AG09309 (cell line): ENCODE measurements at regions not wholly inside any gene's neighbourhood (a gene's known extent, or its start where the extent isn't known, plus 50 kb on each side); places are given as distances from the start of the nearest gene placed in this dataset.

Experiments
- DNase-seq: peaks from one replicate; pipeline ENCODE4 v3.0.0-alpha.2; 2010; ENCODE audit warnings: low read depth
- H3K4me3 ChIP-seq: 2 replicates; pipeline ENCODE4 v1.5.1; 2011; ENCODE audit warnings: mild to moderate bottlenecking, low read depth, low read length, moderate library complexity; ENCODE audit not compliant: control insufficient read depth
- TF ChIP-seq, protein P1 (sequence below): IDR thresholded peaks from 2 replicates; pipeline ENCODE4 v1.5.1; 2011; ENCODE audit warnings: mild to moderate bottlenecking, low read depth, low read length, inconsistent platforms; ENCODE audit not compliant: insufficient read depth, control insufficient read depth; ENCODE audit errors: missing control alignments

DNA sequence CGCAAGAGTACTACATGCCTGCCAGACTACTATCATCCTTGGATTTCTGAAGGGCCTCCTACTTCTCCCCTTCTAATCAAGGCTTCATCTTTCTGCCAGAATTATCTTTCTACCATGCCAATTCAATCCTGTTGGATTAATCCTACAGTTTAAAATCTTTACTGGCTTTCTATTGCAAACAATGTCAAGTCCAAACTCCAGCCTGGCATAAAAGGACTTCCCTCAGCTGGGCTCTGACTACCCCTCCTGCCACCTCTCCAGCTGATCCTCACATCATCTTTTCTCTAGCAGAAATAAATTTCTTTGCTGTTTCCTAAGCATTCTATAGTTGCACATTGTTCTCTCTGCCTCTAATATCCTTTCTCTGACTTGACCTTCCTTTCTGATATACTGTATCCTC, 119.7 kb upstream of the RAD23B start:
- no peak overlapping the region for H3K4me3 ChIP-seq
- TF ChIP-seq, protein P1, sequence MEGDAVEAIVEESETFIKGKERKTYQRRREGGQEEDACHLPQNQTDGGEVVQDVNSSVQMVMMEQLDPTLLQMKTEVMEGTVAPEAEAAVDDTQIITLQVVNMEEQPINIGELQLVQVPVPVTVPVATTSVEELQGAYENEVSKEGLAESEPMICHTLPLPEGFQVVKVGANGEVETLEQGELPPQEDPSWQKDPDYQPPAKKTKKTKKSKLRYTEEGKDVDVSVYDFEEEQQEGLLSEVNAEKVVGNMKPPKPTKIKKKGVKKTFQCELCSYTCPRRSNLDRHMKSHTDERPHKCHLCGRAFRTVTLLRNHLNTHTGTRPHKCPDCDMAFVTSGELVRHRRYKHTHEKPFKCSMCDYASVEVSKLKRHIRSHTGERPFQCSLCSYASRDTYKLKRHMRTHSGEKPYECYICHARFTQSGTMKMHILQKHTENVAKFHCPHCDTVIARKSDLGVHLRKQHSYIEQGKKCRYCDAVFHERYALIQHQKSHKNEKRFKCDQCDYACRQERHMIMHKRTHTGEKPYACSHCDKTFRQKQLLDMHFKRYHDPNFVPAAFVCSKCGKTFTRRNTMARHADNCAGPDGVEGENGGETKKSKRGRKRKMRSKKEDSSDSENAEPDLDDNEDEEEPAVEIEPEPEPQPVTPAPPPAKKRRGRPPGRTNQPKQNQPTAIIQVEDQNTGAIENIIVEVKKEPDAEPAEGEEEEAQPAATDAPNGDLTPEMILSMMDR = no peak
- DNase-seq = no peak

DNA sequence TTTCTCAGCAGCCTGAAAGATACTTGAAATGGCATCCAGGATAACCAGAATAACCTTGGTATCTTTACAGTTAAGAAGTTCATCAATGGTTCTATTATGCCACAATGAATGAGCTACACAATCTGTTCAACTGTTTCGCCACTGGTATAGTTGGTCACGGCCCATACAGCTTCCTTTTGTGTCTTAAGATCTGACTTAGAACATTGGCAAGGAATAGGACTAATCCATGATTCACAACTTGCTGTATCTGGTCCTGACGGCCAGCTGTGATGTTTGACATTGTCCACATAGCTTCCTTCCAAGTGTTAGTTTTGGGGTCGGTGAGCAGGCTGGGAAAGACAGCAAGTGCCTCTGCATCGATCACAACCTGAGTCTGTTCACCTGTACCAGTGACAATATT, 113.3 kb upstream of the RAD23B start:
- TF ChIP-seq, protein P1 = no peak
- no peak overlapping the region for H3K4me3 ChIP-seq
- DNase-seq = no peak

DNA sequence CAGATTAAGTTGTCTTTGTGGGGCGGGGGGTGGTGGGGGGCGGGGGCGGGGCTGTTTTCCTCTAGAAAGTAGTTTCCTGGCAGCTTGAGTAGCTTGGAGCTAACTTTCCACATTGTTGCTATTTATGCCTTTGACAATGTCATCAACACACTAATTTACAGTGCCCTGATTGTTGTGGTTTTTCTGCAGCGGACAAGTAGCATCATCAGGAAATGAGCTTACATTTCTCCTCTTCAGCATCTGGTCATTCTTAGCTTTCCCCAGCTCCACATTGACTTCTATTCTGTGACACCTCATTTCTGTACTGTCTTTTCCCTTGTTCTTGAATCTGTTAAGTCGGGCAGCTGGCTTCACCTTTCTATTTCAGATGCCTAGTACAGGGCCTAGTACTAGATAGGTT, 112.3 kb upstream of the RAD23B start:
- no peak for DNase-seq
- H3K4me3 ChIP-seq = no peak overlapping the region
- TF ChIP-seq, protein P1 = no peak

DNA sequence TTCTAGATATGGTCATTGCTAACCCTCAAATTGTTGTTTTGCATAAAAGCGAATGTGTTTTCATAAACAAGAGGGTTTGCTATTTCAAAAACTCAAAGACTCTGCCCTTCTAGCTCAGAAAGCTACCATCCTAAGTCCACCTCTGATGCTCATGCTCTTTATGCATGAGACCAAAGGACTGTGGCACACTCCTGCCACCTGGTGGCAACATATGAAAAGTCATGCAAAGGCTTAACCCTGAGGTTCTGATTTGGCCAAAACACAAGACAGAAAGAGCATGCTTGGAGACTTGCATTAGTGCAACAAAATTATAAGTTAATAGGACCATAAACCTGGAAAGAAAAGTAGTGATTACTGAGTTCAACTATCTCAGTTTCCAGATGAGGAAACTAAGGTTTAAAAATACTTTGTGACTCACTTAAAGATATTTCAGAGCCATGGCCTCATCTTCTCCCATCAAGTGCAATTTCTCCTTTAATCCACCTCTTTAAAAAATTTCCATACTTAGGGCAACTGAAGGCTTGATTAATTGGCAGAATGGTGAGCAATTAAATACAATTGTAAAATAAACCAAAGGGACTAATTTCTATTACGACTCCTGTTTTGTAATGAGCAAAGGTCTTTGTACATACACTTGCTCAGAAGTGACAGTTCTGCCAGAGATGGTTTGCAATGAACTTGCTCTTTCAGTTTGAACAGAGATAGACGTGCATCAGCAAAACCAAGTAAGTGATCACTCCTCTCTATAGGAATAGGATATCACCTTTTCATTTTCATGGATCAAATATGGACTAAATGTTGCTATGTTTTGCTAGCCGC, 110.7 kb upstream of the RAD23B start:
- peak; percentile 43 for DNase-seq

DNA sequence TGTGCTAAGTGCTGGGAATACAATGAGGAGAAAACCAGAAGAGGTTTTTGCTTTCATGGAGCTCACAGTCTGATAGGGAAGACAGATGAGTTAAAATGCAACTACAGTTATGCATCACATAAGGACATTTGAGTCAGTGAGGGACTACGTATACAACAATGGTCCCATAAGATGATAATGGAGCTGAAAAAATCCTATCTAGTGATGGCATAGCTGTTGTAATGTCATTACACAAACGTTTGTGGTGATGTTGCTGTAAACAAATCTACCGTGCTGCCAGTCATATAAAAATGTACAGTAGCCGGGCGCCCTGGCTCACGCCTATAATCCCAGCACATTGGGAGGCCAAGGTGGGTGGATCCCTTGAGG, 110.1 kb upstream of the RAD23B start:
- H3K4me3 ChIP-seq = no peak overlapping the region
- TF ChIP-seq, protein P1 = no peak
- no peak for DNase-seq

More for the DNA sequence above, 110.7 kb upstream of the RAD23B start:
- TF ChIP-seq, protein P1 = peak; percentile 84
- H3K4me3 ChIP-seq = no peak overlapping the region

DNA sequence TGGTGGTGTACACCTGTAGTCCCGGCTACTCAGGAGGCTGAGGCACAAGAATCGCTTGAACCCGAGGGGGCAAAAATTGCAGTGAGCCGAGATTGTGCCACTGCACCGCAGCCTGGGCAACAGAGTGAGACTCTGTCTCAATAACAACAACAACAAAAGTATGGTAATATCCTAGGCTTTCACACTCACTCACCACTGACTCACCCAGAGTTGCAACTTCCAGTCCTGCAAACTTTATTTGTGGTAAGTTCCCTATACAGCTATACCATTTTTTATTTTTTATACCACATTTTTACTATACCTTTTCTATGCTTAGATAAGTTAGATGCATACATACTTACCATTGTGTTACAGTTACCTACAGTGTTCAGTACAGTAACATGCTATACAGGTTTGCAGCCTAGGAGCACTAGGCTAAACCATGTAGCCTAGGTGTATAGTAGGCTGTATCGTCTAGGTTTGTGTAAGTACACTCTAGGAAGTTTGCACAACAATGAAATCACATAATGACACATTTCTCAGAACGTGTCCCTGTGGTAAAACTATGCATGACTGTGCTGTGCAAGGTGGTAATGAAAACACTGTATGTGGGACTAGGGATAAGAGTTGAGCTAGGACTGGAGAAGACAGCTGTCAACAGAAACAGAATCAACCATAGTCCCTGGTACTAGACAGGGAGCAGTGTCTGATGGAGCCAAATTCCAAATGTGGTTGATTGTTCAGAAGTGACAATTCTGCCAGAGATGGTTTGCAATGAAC, 109.5 kb upstream of the RAD23B start:
- TF ChIP-seq, protein P1 = no peak
- DNase-seq = no peak
- H3K4me3 ChIP-seq = no peak overlapping the region
